Fibroblast of the conjunctiva (primary cell): ENCODE measurements at regions not wholly inside any gene's neighbourhood (a gene's known extent, or its start where the extent isn't known, plus 50 kb on each side); places are given as distances from the start of the nearest gene placed in this dataset.

Experiments used
- DNase-seq: peaks from one replicate; pipeline ENCODE4 v3.0.0-alpha.2; 2010; ENCODE audit warnings: low read depth

- no peak for DNase-seq
Observed at GRCh38 chr6:145187491-145188206, 547.7 kb downstream of the EPM2A start.

DNA sequence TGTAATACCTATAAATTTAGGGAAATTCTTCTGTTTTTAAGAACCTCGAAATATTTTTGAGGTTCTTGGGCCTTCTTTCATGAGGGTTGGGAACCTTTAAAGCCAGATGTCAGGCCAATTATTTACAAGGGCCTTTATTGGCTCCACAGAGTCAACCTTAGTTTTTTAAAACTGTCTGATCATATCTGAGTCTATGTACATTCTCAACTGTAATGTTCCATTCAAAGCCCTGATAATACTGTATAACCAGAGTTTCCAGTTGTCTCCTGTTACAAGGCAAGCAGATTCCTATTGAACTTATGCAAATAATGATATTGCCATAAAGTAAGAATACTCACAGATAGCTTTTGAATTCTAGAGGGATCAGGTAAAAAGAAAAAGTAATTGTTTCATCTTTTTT is 545.5 kb downstream of the EPM2A start:
- DNase-seq, result no peak

DNA sequence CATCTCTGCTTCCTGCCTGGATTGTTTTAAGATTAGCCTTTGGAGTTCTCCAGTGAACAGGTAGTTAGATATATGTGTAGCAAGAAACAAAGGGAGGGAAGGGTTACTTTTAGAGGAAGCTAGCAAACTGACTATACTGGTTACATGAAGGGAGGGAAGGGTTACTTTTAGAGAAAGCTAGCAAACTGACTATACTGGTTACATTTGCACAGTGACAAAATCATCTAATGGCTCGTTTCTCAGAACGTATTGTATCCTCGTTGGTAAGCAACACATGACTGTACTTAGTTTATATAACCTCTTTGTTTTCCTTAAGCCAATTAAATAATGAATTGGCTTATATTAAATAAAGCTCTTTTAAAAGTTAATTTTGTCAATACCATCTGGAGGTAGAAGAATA is 540.9 kb downstream of the EPM2A start:
- no peak for DNase-seq

DNA sequence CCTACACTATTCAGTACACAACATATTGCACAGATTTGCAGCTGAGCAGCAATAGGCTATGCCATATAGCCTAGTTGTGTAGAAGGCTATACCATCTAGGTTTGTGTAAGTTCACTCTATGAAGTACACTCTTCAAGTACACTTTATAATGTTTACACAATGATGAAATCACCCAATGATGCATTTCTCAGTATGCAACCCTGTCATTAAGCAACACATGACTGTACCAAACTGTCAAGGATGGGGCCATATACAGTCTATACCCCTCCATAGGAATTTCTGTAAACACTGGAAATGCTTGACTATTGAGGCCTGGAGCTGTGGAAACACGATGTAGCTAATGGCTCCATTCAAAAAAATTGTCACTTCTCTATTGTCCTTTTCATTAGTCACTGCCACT is 535.4 kb downstream of the EPM2A start:
- peak; percentile 0 for DNase-seq

DNA sequence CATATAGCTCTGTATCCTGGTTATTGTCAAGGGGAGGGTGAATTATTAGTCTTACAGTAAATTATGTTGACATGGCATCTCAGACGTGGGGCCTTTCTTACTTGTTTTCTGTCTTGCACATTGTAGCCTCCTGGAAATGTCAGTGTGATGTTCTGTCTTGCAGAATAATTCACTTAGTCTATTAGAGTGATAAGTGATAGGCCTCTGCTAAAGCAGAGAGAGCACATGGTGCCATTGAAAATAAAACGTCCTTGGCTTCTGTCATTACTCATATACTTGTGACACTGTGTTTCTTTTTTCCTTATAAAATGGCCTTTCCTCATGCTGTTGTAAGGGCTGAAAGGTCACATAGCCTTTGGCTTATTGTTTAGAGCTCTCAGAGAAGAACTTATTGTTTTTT is 531.0 kb downstream of the EPM2A start:
- no peak for DNase-seq

GRCh38 chr6:145206247-145206907 is 528.9 kb downstream of the EPM2A start:
- DNase-seq, result peak; percentile 39

- DNase-seq, result no peak
Observed at GRCh38 chr6:145208474-145208873, 526.8 kb downstream of the EPM2A start.

DNA sequence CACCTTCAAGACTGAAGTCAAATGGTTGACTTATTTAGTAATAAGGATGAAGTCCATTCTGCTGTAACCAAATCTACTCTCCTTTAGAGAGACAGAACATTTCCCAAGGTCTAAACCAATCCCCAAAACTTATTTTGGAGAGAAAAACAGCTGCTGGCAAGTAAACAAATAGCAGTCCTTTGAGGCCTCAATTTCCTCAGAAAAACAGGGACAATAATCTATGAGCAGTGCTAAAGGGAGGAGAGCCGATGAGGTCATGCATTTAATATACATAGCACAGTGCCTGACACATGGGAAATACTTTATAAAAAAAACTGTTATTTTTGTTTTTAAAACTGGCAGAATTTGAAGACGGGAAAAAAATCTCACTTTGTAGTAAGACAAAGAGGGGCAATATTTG is 526.0 kb downstream of the EPM2A start:
- no peak for DNase-seq

DNA sequence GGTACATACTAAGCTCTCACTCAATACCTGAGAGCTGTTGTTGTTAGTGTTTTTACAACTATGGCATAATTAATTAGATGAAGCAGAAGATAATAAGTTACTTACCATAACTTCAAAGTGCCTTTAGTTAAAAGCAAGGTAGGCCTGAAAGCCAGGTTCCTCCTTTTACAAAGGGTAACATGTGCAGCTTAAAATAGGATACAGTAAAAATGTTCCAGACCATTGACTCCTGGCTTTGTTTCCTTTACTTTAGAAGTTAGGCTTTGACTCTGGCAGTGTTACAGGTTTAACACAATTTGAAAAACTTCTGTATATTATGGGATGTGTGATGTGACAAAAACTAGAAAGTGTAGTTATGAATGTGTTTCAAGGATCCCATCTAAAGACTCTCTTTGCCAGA is 522.5 kb downstream of the EPM2A start:
- DNase-seq, result no peak

DNA sequence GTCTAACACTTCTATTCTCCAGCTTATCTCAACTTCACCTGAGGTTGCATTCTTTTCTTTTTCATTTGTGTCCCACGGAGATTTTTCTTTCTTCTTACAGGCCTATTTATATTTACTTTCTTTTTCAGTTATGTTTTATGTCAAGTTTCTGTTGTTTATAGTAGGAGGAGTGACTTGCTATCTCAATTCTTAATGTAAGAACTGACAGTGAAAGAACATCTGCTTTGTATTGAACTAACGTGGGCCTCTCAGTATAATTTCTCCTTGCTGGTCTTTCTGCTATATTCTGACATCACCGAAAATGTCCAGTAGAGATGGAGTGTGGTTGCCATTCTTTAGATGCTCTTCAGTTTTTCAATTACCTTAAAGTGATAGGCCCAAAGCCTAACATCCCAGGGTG is 521.7 kb downstream of the EPM2A start:
- DNase-seq, result no peak

GRCh38 chr6:145214570-145214969 is 520.8 kb downstream of the EPM2A start:
- DNase-seq, result peak; percentile 14

- DNase-seq, result no peak
Observed at GRCh38 chr6:145224450-145224849, 510.9 kb downstream of the EPM2A start.

GRCh38 chr6:145225500-145225899 is 509.8 kb downstream of the EPM2A start:
- no peak for DNase-seq

- DNase-seq, result no peak
Observed at GRCh38 chr6:145227593-145227992, 507.7 kb downstream of the EPM2A start.

DNA sequence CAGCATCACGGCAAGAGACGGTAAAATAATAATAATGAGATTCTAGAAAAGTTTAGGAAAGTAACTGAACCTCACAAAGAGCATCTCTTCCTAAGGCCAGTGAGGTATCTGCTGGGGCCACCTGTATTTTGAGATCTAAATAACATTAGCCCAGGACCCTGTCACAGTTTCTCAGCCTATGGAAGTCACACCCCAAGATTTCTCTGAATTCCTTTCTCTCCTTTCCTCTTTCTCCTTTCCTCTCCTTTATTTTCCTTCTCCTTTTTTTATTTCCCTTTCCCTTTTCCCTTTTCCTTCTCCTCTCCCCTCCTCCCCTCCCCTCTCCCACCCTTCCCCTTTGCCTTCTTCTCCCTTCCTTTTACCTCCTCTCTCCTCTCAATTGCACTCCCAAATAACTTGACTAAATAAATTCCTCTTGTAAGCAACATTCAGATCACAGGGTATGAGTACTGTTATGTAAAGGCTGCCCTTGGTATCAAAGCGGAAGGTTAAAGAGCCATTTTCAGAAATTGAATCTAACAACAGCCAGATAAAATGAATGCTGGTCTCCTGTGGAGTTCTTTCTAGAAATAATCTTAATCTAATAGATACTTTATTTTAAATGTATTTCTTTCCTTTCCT is 506.2 kb downstream of the EPM2A start:
- DNase-seq, result no peak

- DNase-seq, result no peak
Observed at GRCh38 chr6:145233955-145234354, 501.4 kb downstream of the EPM2A start.

DNA sequence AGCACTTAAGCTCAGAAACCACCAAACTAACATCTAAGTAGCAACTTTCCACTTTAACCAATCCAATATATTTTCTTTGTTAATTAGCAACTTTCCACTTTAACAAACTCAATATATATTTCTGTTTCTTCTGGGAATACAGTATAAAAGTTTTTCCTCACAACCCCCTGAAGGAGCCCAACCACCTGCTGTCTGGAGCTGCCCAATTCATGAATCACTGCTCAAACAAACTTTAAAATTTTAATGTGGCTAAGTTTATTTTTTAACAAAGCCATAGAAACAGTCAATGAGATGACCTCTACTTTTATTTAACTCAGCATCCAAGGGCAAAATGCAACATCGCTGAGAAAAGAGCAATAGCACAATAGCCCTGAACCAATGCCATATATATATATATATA is 500.1 kb downstream of the EPM2A start:
- no peak for DNase-seq

GRCh38 chr6:145238787-145239186 is 496.5 kb downstream of the EPM2A start:
- no peak for DNase-seq

- peak; percentile 36 for DNase-seq
Observed at GRCh38 chr6:145241039-145241438, 494.3 kb downstream of the EPM2A start.

DNA sequence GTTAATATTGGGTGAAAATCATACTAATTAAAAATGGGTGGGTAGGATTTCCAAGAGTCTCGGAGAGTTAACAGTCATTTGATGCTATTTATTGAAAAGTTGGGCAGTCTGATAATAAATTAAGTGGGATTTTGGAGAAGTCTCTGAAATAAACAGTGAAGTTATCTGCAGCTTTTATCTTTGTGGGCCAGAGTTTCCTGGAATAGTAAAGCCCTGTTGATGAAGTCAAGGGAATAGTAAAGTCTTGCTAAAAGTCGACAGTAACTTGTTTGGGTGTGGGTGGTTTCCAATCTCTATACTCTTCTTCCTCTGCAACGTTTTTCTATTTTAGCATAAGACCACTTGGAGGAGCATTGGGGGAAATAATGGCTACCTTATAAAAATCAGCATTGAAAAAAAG is 493.6 kb downstream of the EPM2A start:
- DNase-seq, result no peak

DNA sequence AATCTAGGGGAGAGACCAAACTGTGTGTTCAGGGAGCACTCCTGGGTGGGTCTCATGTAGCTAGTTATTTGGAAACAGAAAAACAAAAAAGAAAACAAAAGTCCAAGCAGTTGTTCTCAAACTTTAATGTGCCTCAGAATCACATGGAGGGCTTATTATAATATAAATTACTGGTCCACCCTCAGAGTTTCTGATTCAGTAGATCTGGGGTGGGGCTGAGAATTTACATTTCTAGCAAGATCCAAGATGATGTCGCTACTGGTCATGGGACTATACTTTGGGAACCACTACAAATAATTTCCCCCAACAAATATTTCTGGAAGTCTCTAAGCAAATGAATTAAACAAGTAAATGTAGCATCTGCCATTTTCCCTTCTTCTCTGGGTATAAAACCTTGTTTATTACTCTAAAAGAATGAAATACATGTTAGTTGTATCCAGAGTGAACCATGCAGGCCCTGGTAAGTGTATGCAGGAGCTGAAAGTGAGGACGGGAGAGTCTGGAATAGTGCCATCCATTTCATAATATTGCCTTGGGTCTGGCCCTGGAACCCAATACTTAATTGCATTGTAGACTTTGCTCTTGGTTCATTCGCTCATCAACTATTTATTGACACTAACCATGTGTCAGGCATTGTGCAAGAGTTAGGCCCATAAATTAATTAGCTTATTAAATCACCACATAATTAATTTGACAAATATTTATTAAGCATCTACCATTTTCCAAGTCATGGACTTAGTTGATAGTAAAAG is 490.8 kb downstream of the EPM2A start:
- DNase-seq, result no peak

GRCh38 chr6:145245119-145245518 is 490.2 kb downstream of the EPM2A start:
- DNase-seq, result no peak
